ENCODE measurements at regions not wholly inside any gene's neighbourhood (a gene's known extent, or its start where the extent isn't known, plus 50 kb on each side); places are given as distances from the start of the nearest gene placed in this dataset.

DNA sequence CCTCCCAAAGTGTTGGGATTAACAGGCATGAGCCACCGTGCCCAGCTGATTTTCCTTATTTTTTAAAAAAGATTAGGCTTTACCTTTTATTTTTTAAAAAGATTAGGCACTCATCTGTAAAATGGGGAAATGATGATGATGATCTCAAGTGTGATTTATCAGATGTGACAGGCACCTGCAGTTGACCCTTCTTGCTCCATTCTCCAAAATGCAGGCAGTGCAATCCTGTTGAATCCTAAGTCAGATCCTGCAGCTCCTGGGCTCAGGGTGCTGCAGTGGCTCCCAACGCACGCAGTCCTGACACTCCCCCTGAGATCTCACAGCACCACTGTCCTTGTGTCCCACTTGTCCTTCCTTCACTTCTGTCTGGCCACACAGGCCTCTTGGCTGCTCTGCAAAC, 257.3 kb upstream of the KAZN start:
- no peak overlapping the region for H3K27ac ChIP-seq (ENCODE audit: low read depth, low read length)
- no peaks in the 10 kb centered on the region for H3K79me2 ChIP-seq (ENCODE audit: control insufficient read depth, low read length)
- H3F3A ChIP-seq (ENCODE audit: control insufficient read depth, insufficient read depth) = no peaks in the 10 kb centered on the region
- H3K4me2 ChIP-seq (ENCODE audit: low read length) = no peak overlapping the region
- H3K36me3 ChIP-seq (ENCODE audit: control insufficient read depth, low read length) = no peaks in the 10 kb centered on the region
- H3K27me3 ChIP-seq (ENCODE audit: control insufficient read depth, low read length) = no peaks in the 10 kb centered on the region; the same call in 1 of the 2 replicates
- no peak overlapping the region for H3K4me3 ChIP-seq (ENCODE audit: low read length)
- no peaks in the 10 kb centered on the region for H3K9me3 ChIP-seq (ENCODE audit: control insufficient read depth, insufficient read depth, low read length)
- H4K20me1 ChIP-seq (ENCODE audit: control insufficient read depth, insufficient read depth, low read depth, low read length) = no peaks in the 10 kb centered on the region
- no peaks in the 10 kb centered on the region for H3K4me1 ChIP-seq (ENCODE audit: control insufficient read depth, low read length)
- no peaks in the 10 kb centered on the region for H3K9me2 ChIP-seq (replicated peaks; ENCODE audit: control insufficient read depth, low read length)
- TF ChIP-seq EZH2phosphoT487 (IDR thresholded peaks at IDR 0.05; ENCODE audit: borderline replicate concordance, low read length) = no peak

GRCh38 chr1:14345946-14346550, 252.4 kb upstream of the KAZN start:
- Histone ChIP-seq H3K4me1 (ENCODE audit: control insufficient read depth, low read length) (no peaks in the 10 kb centered on the region), H3K9me2 (replicated peaks; ENCODE audit: control insufficient read depth, low read length) (no peaks in the 10 kb centered on the region), H3K4me3 (ENCODE audit: low read length) (no peak overlapping the region), H3K4me2 (ENCODE audit: low read length) (no peak overlapping the region), H4K20me1 (ENCODE audit: control insufficient read depth, insufficient read depth, low read depth, low read length) (no peaks in the 10 kb centered on the region), H3K79me2 (ENCODE audit: control insufficient read depth, low read length) (no peaks in the 10 kb centered on the region), H3K36me3 (ENCODE audit: control insufficient read depth, low read length) (no peaks in the 10 kb centered on the region), H3F3A (ENCODE audit: control insufficient read depth, insufficient read depth) (no peaks in the 10 kb centered on the region), H3K9me3 (ENCODE audit: control insufficient read depth, insufficient read depth, low read length) (no peaks in the 10 kb centered on the region), H3K27ac (ENCODE audit: low read depth, low read length) (no peak overlapping the region), H3K27me3 (ENCODE audit: control insufficient read depth, low read length) (no peaks in the 10 kb centered on the region)
- no peak for TF ChIP-seq EZH2phosphoT487 (IDR thresholded peaks at IDR 0.05; ENCODE audit: borderline replicate concordance, low read length)
- TF ChIP-seq, protein P1, sequence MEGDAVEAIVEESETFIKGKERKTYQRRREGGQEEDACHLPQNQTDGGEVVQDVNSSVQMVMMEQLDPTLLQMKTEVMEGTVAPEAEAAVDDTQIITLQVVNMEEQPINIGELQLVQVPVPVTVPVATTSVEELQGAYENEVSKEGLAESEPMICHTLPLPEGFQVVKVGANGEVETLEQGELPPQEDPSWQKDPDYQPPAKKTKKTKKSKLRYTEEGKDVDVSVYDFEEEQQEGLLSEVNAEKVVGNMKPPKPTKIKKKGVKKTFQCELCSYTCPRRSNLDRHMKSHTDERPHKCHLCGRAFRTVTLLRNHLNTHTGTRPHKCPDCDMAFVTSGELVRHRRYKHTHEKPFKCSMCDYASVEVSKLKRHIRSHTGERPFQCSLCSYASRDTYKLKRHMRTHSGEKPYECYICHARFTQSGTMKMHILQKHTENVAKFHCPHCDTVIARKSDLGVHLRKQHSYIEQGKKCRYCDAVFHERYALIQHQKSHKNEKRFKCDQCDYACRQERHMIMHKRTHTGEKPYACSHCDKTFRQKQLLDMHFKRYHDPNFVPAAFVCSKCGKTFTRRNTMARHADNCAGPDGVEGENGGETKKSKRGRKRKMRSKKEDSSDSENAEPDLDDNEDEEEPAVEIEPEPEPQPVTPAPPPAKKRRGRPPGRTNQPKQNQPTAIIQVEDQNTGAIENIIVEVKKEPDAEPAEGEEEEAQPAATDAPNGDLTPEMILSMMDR (IDR thresholded peaks at IDR 0.05; ENCODE audit: low read depth, low read length, poor library complexity, severe bottlenecking) = no peak

DNA sequence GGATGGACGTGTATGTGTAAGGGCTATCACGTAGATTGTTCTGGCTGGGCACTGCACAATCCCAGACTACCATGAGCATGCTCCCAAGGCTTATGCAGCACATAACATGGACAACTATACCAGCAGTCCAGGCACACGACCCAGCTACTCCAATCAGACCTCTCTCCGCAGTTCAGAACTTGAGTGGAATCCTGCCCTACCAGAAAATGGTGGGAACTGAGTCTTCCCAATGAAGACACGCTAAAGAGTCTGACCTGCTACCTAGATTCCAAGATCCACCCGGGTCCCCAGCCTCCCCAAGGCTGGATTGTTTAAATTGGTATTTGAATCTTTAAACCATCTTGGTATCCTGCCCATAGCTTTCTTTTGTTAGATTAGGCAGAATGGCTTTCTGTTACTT, 251.3 kb upstream of the KAZN start:
- Histone ChIP-seq H3K36me3 (ENCODE audit: control insufficient read depth, low read length) (no peaks in the 10 kb centered on the region), H3K4me1 (ENCODE audit: control insufficient read depth, low read length) (no peaks in the 10 kb centered on the region), H3K79me2 (ENCODE audit: control insufficient read depth, low read length) (no peaks in the 10 kb centered on the region), H3K27me3 (ENCODE audit: control insufficient read depth, low read length) (no peaks in the 10 kb centered on the region), H3K9me3 (ENCODE audit: control insufficient read depth, insufficient read depth, low read length) (no peaks in the 10 kb centered on the region), H3K27ac (ENCODE audit: low read depth, low read length) (no peak overlapping the region), H3K4me3 (ENCODE audit: low read length) (no peak overlapping the region), H3K9me2 (replicated peaks; ENCODE audit: control insufficient read depth, low read length) (no peaks in the 10 kb centered on the region), H3K4me2 (ENCODE audit: low read length) (no peak overlapping the region), H3F3A (ENCODE audit: control insufficient read depth, insufficient read depth) (no peaks in the 10 kb centered on the region), H4K20me1 (ENCODE audit: control insufficient read depth, insufficient read depth, low read depth, low read length) (no peaks in the 10 kb centered on the region)
- TF ChIP-seq, protein P1 (IDR thresholded peaks at IDR 0.05; ENCODE audit: low read depth, low read length, poor library complexity, severe bottlenecking) = no peak
- TF ChIP-seq EZH2phosphoT487 (IDR thresholded peaks at IDR 0.05; ENCODE audit: borderline replicate concordance, low read length) = no peak

GRCh38 chr1:14347776-14348175, 250.7 kb upstream of the KAZN start:
- Histone ChIP-seq H3F3A (ENCODE audit: control insufficient read depth, insufficient read depth) (no peaks in the 10 kb centered on the region), H3K4me1 (ENCODE audit: control insufficient read depth, low read length) (no peaks in the 10 kb centered on the region), H3K36me3 (ENCODE audit: control insufficient read depth, low read length) (no peaks in the 10 kb centered on the region), H3K9me3 (ENCODE audit: control insufficient read depth, insufficient read depth, low read length) (no peaks in the 10 kb centered on the region), H3K79me2 (ENCODE audit: control insufficient read depth, low read length) (no peaks in the 10 kb centered on the region), H3K4me3 (ENCODE audit: low read length) (no peak overlapping the region), H3K9me2 (replicated peaks; ENCODE audit: control insufficient read depth, low read length) (no peaks in the 10 kb centered on the region), H3K27me3 (ENCODE audit: control insufficient read depth, low read length) (no peaks in the 10 kb centered on the region), H4K20me1 (ENCODE audit: control insufficient read depth, insufficient read depth, low read depth, low read length) (no peaks in the 10 kb centered on the region), H3K4me2 (ENCODE audit: low read length) (no peak overlapping the region), H3K27ac (ENCODE audit: low read depth, low read length) (no peak overlapping the region)
- TF ChIP-seq EZH2phosphoT487 (IDR thresholded peaks at IDR 0.05; ENCODE audit: borderline replicate concordance, low read length) = no peak
- TF ChIP-seq, protein P1 (IDR thresholded peaks at IDR 0.05; ENCODE audit: low read depth, low read length, poor library complexity, severe bottlenecking) = no peak

Data from DOHH2 (cell line).